ENCODE measurements at regions not wholly inside any gene's neighbourhood (a gene's known extent, or its start where the extent isn't known, plus 50 kb on each side); places are given as distances from the start of the nearest gene placed in this dataset.

DNA sequence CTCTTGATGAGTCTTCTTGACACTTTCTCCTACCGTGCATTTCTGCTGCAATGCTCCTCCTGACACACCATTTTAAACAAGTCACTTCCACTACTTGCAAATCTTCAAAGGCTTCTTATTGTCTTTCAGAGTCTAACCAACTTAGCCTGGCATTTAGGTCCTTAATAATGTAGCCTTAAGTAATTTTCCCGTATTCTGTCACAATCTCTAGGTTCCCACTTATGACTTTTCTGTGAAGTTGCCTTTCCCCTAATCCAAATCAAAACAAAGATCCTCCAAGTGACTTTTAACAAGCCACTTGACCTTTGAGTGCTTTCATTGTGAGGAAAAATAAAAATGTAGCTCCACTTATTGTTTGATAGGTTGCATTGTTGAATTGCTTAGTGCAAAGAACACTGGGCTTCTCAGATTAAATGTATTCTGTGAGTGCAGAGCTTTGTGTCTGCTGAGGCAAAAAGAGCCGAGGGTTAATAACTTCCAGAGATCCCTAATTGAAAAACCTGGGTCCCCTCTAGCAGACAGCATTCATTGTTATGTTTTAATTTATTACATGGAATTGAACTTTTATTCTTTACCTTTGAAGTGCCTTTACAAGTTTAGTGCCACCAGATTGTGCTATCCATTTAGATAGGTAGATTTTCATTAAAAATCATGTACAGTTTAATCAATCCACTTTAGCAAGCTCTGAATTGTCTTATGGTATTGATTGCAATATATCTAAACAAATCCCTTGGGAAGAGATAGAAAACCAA is 341.7 kb upstream of the TYRP1 start:
- in situ Hi-C loops (cut with HindIII; ENCODE audit: low sequenced_read_pairs) = no loop called here
- no peak overlapping the region for H3K4me3 ChIP-seq (ENCODE audit: low read depth, low read length)
- TF ChIP-seq, protein P1, sequence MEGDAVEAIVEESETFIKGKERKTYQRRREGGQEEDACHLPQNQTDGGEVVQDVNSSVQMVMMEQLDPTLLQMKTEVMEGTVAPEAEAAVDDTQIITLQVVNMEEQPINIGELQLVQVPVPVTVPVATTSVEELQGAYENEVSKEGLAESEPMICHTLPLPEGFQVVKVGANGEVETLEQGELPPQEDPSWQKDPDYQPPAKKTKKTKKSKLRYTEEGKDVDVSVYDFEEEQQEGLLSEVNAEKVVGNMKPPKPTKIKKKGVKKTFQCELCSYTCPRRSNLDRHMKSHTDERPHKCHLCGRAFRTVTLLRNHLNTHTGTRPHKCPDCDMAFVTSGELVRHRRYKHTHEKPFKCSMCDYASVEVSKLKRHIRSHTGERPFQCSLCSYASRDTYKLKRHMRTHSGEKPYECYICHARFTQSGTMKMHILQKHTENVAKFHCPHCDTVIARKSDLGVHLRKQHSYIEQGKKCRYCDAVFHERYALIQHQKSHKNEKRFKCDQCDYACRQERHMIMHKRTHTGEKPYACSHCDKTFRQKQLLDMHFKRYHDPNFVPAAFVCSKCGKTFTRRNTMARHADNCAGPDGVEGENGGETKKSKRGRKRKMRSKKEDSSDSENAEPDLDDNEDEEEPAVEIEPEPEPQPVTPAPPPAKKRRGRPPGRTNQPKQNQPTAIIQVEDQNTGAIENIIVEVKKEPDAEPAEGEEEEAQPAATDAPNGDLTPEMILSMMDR (IDR thresholded peaks at IDR 0.05; ENCODE audit: low read depth, low read length) = no peak
- DNase-seq (ENCODE audit: low read depth, low spot score) = no peak

DNA sequence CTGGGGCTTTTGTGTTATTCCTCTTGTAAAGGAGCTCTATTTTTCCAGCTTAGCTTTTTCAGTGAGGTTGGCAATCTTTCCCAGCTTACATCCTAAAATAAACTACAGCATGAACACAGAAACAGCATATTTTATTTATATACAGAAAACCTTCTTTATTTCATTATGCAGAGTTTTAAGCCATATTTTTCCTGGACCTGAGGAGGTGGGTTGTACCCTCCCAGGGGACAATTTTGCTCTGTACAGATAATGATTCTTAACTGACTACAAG is 341.2 kb upstream of the TYRP1 start:
- in situ Hi-C loops (cut with HindIII; ENCODE audit: low sequenced_read_pairs) = no loop called here
- TF ChIP-seq, protein P1 (IDR thresholded peaks at IDR 0.05; ENCODE audit: low read depth, low read length) = no peak
- H3K4me3 ChIP-seq (ENCODE audit: low read depth, low read length) = no peak overlapping the region
- DNase-seq (ENCODE audit: low read depth, low spot score) = no peak

DNA sequence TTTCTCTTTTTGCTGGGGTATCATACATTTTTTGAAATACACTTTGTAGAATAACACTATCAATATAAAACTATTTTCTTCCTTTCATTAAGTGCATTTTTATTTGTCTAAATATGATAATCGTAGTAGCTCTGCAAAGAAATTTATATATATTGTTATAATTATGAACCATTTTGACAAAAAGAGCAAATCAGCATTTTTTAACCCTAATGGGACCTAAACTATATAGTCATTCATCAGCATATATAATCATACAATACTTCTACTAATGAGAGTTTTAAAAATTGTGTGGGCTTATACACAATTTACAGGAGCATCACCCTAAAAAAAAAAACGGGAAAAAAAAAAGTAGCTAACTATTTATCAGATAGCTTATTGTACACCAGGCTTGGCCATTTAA is 329.7 kb upstream of the TYRP1 start:
- in situ Hi-C loops (cut with HindIII; ENCODE audit: low sequenced_read_pairs) = no loop called here
- DNase-seq (ENCODE audit: low read depth, low spot score) = no peak
- no peak overlapping the region for H3K4me3 ChIP-seq (ENCODE audit: low read depth, low read length)
- TF ChIP-seq, protein P1 (IDR thresholded peaks at IDR 0.05; ENCODE audit: low read depth, low read length) = no peak

- in situ Hi-C loops (cut with HindIII; ENCODE audit: low sequenced_read_pairs) = no loop called here
- H3K4me3 ChIP-seq (ENCODE audit: low read depth, low read length) = no peak overlapping the region
- TF ChIP-seq, protein P1 (IDR thresholded peaks at IDR 0.05; ENCODE audit: low read depth, low read length) = no peak
- no peak for DNase-seq (ENCODE audit: low read depth, low spot score)
Observed at GRCh38 chr9:12368569-12368968, 324.6 kb upstream of the TYRP1 start.

- TF ChIP-seq, protein P1 (IDR thresholded peaks at IDR 0.05; ENCODE audit: low read depth, low read length) = no peak
- DNase-seq (ENCODE audit: low read depth, low spot score) = no peak
- H3K4me3 ChIP-seq (ENCODE audit: low read depth, low read length) = no peak overlapping the region
- in situ Hi-C loops (cut with HindIII; ENCODE audit: low sequenced_read_pairs) = no loop called here
Observed at GRCh38 chr9:12391839-12392509, 301.2 kb upstream of the TYRP1 start.

- DNase-seq (ENCODE audit: low read depth, low spot score) = no peak
- TF ChIP-seq, protein P1 (IDR thresholded peaks at IDR 0.05; ENCODE audit: low read depth, low read length) = no peak
- in situ Hi-C loops (cut with HindIII; ENCODE audit: low sequenced_read_pairs) = no loop called here
- no peak overlapping the region for H3K4me3 ChIP-seq (ENCODE audit: low read depth, low read length)
Observed at GRCh38 chr9:12394105-12394504, 299.1 kb upstream of the TYRP1 start.

Data from astrocyte of the spinal cord (primary cell).